NCI-H2196 treated with DMSO at 0.1 percent for 48 hours (cell line): ENCODE measurements at regions not wholly inside any gene's neighbourhood (a gene's known extent, or its start where the extent isn't known, plus 50 kb on each side); places are given as distances from the start of the nearest gene placed in this dataset.

Experiments used
- DNase-seq: peaks from one replicate; lab custom pipeline; 2025; ENCODE audit not compliant: unreplicated experiment; lab: John Stamatoyannopoulos, UW

DNA sequence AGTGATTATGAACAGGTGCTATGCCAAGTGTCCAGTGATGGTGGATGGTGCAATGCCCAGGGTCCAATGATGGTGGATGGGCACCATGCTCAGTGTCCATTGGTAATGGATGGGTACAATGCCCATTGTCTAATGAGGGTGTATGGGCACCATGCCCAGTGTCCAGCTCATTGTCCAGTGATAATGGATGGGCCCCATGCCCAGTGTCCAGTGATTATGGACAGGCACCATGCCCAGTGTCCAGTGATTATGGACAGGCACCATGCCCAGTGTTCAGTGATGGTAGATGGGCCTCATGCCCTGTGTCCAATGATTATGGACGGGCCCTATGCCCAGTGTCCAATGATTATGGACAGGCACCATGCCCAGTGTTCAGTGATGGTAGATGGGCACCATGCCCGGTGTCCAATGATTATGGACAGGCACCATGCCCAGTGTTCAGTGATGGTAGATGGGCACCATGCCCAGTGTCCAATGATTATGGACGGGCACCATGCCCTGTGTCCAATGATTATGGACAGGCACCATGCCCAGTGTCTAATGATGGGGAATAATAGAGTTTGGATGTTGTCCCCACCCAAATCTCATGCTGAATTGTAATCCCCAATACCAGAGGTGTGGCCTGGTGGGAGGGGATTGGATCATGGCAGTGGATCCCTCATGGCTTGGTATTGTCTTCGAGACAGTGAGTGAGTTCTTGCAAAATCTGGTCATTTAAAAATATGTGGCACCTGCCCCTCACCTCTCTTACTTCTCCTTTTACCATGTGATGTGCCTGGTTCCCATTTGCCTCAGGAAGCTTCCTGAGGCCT, 87.8 kb downstream of the ANKRD10 start:
- no peak for DNase-seq
